SK-N-SH (cell line): ENCODE measurements at regions not wholly inside any gene's neighbourhood (a gene's known extent, or its start where the extent isn't known, plus 50 kb on each side); places are given as distances from the start of the nearest gene placed in this dataset.

Experiments used
- CTCF ChIA-PET: fragments of 300-600, 350-600 bp; formaldehyde crosslinking; extraction: SDS; loops from one replicate; lab custom pipeline; 2021; lab: Yijun Ruan, JAX
- POLR2A ChIA-PET: fragments of 350-600 bp; sonication (Branson Sonifier 250); formaldehyde crosslinking; extraction: SDS; loops from one replicate; lab custom pipeline; 2020; ENCODE audit warnings: antibody characterized with exemption, inconsistent platforms; lab: Yijun Ruan, JAX
- DNase-seq: peaks from one replicate; pipeline ENCODE4 v3.0.0; 2012
- H2AFZ ChIP-seq: fragments of 200-600 bp; sonication (generic); 2 replicates; pipeline ENCODE4 v1.8.1; 2016; ENCODE audit warnings: antibody characterized with exemption, mild to moderate bottlenecking, low read depth
- H3F3A ChIP-seq: fragments of 200-600 bp; sonication (generic); replicated peaks from 2 replicates; pipeline ENCODE3; 2016; ENCODE audit warnings: antibody characterized with exemption, mild to moderate bottlenecking; ENCODE audit not compliant: insufficient read depth
- H3K27ac ChIP-seq, 2 experiments: fragments of 200-500 bp in 1 of 2; fragments of 200-600 bp in 1 of 2; sonication (Bioruptor generic) in 1 of 2; sonication (generic), shearing (Covaris generic) in 1 of 2; 2 replicates each; pipeline versions ENCODE4 v1.5.1 to v1.6.1; 2014 to 2016; ENCODE audit warnings: low read depth in 2 of 2, inconsistent platforms in 1 of 2, low read length in 1 of 2, mild to moderate bottlenecking in 1 of 2, mixed read lengths in 1 of 2
- H3K27me3 ChIP-seq: fragments of 200-600 bp; sonication (generic), shearing (Covaris generic); 2 replicates; pipeline ENCODE4 v1.6.1; 2016; ENCODE audit warnings: mixed run types; ENCODE audit not compliant: insufficient read depth
- H3K36me3 ChIP-seq, 2 experiments: fragments of 200-500 bp in 1 of 2; fragments of 200-600 bp in 1 of 2; sonication (Bioruptor generic) in 1 of 2; sonication (generic) in 1 of 2; replicated peaks in 1 of 2; 2 replicates each; pipeline versions ENCODE3 to v1.5.1; 2014 to 2016; ENCODE audit warnings: low read length in 1 of 2, mild to moderate bottlenecking in 1 of 2; ENCODE audit not compliant: insufficient read depth in 2 of 2, control insufficient read depth in 1 of 2
- H3K4me1 ChIP-seq, 2 experiments: fragments of 200-500 bp in 1 of 2; fragments of 200-600 bp in 1 of 2; sonication (Bioruptor generic) in 1 of 2; sonication (generic), shearing (Covaris generic) in 1 of 2; 2 replicates each; pipeline versions ENCODE4 v1.5.1 to v1.6.1; 2014 to 2016; ENCODE audit warnings: low read depth in 1 of 2, low read length in 1 of 2, mixed run types in 1 of 2; ENCODE audit not compliant: insufficient read depth in 2 of 2, control insufficient read depth in 1 of 2
- H3K4me2 ChIP-seq: fragments of 200-600 bp; sonication (generic), shearing (Covaris generic); 2 replicates; pipeline ENCODE4 v1.6.1; 2017; ENCODE audit warnings: mixed run types
- H3K4me3 ChIP-seq, 2 experiments: fragments of 200-500 bp in 1 of 2; fragments of 200-600 bp in 1 of 2; sonication (Bioruptor generic) in 1 of 2; sonication (generic), shearing (Covaris generic) in 1 of 2; 2 replicates each; pipeline versions ENCODE4 v1.5.1 to v1.8.1; 2014 to 2016; ENCODE audit warnings: low read depth in 2 of 2, inconsistent platforms in 1 of 2, low read length in 1 of 2, mild to moderate bottlenecking in 1 of 2, mixed read lengths in 1 of 2, moderate library complexity in 1 of 2
- H3K79me2 ChIP-seq: fragments of 200-600 bp; sonication (generic); 2 replicates; pipeline ENCODE4 v1.8.1; 2017; ENCODE audit warnings: mild to moderate bottlenecking; ENCODE audit not compliant: insufficient read depth
- H3K9ac ChIP-seq: fragments of 200-600 bp; sonication (generic); 2 replicates; pipeline ENCODE4 v1.6.1; 2017; ENCODE audit warnings: mixed run types
- H3K9me2 ChIP-seq: fragments of 200-600 bp; sonication (generic); 2 replicates; pipeline ENCODE4 v1.6.1; 2017; ENCODE audit warnings: mixed run types
- H3K9me3 ChIP-seq: fragments of 200-600 bp; sonication (generic); 2 replicates; pipeline ENCODE4 v1.6.1; 2017; ENCODE audit warnings: mixed run types, mild to moderate bottlenecking, moderate library complexity
- H4K20me1 ChIP-seq: fragments of 200-600 bp; sonication (generic); 2 replicates; pipeline ENCODE4 v1.6.1; 2017; ENCODE audit warnings: mild to moderate bottlenecking, mixed run types; ENCODE audit not compliant: insufficient read depth
- CHD2 ChIP-seq: fragments of 150-350 bp; IDR thresholded peaks from 2 replicates; pipeline ENCODE4 v1.6.1; 2018; ENCODE audit warnings: low read length; ENCODE audit not compliant: partially characterized antibody
- EP300 ChIP-seq, 2 experiments: IDR thresholded peaks; 2 replicates each; pipeline versions ENCODE4 v1.4.0 to v1.6.1; 2012; ENCODE audit warnings: borderline replicate concordance in 1 of 2, low read depth in 1 of 2, low read length in 1 of 2
- GATA2 ChIP-seq: sonication (generic); formaldehyde crosslinking; IDR thresholded peaks from 2 replicates; pipeline ENCODE4 v1.5.0; 2020; ENCODE audit warnings: mild to moderate bottlenecking, missing genetic modification reagents
- JUND ChIP-seq: IDR thresholded peaks from 2 replicates; pipeline ENCODE4 v1.4.0; 2012
- NFIC ChIP-seq: IDR thresholded peaks from 2 replicates; pipeline ENCODE4 v1.4.0; 2012; ENCODE audit warnings: borderline replicate concordance
- NRF1 ChIP-seq: IDR thresholded peaks from 2 replicates; pipeline ENCODE4 v1.6.1; 2012; ENCODE audit warnings: low read depth, mild to moderate bottlenecking, low read length
- RAD21 ChIP-seq: IDR thresholded peaks from 2 replicates; pipeline ENCODE4 v1.6.1; 2012; ENCODE audit warnings: mild to moderate bottlenecking, low read length
- RFX5 ChIP-seq: IDR thresholded peaks from 2 replicates; pipeline ENCODE4 v1.6.1; 2012; ENCODE audit warnings: mild to moderate bottlenecking, improper control_type of control experiment, low read length
- SMC3 ChIP-seq: IDR thresholded peaks from 2 replicates; pipeline ENCODE4 v1.6.1; 2012; ENCODE audit warnings: low read depth, low read length, improper control_type of control experiment
- TEAD4 ChIP-seq: IDR thresholded peaks from 2 replicates; pipeline ENCODE4 v1.4.0; 2012; ENCODE audit warnings: mild to moderate bottlenecking, borderline replicate concordance; ENCODE audit not compliant: insufficient read depth
- WGBS: methylation state at CpG from one replicate; pipeline ENCODE4 v1.1.6; 2017; ENCODE audit warnings: low lambda C conversion rate; 5-methylcytosine and 5-hydroxymethylcytosine counted together
- TF ChIP-seq, protein P1 (sequence below): IDR thresholded peaks from 2 replicates; pipeline ENCODE4 v1.4.0; 2012; ENCODE audit warnings: low read depth
- TF ChIP-seq, protein P2 (sequence below): IDR thresholded peaks from 2 replicates; pipeline ENCODE4 v1.6.1; 2012; ENCODE audit warnings: mild to moderate bottlenecking, low read depth, low read length, moderate library complexity
- TF ChIP-seq, protein P3 (sequence below): fragments of 200-600 bp; sonication (generic); IDR thresholded peaks from 2 replicates; pipeline ENCODE4 v1.6.1; 2017; ENCODE audit warnings: antibody characterized with exemption, mild to moderate bottlenecking, moderate library complexity

DNA sequence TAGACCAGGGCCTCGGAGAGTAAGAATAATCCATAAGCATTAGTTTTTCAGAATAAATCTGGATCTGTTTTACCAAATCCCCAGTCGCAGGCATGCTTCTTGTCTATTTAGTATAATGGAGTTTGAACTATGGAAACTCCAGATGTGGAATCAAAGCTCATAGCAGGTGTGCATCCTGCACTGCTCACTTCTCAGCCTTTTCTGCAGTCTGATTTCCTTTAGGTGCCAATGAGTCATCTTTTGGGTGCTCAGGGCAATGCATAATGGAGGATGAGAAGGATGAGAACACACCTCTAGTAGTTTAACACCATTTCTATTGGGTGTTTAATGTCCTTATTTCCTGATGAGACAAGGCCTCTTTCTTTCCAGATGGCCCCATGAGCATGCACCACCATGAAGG lies 961.2 kb downstream of the TMEM121 start:
- H3K4me2 ChIP-seq = no peak overlapping the region
- H3K9ac ChIP-seq = no peak overlapping the region
- no peak overlapping the region for H3K4me3 ChIP-seq
- H3K27ac ChIP-seq = no peak overlapping the region
- no peaks in the 10 kb centered on the region for H3F3A ChIP-seq
- H3K9me3 ChIP-seq = no peaks in the 10 kb centered on the region
- no peaks in the 10 kb centered on the region for H3K27me3 ChIP-seq
- H3K36me3 ChIP-seq = peaks cover 37 to 45% of the 10 kb centered on the region in 2 experiments
- no peak overlapping the region for H2AFZ ChIP-seq
- H3K4me1 ChIP-seq = no peaks in the 10 kb centered on the region
- ChIA-PET CTCF (interaction anchor here (1.0 to 1.7 kb wide), 2 partner anchors 21 to 131 kb away, joined by 3 to 4 read pairs; no protein-coding TSS in a partner anchor), POLR2A (no interaction called here)
- peaks cover 11% of the 10 kb centered on the region; the same call in 1 of the 2 replicates for H4K20me1 ChIP-seq
- no peak for TF ChIP-seq CHD2
- TF ChIP-seq, protein P1, sequence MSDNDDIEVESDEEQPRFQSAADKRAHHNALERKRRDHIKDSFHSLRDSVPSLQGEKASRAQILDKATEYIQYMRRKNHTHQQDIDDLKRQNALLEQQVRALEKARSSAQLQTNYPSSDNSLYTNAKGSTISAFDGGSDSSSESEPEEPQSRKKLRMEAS = no peak
- TF ChIP-seq RAD21 = no peak
- TF ChIP-seq GATA2 = no peak
- no peak for TF ChIP-seq NRF1
- TF ChIP-seq JUND = no peak
- TF ChIP-seq TEAD4 = no peak
- no peak for TF ChIP-seq RFX5
- no peak for TF ChIP-seq SMC3
- TF ChIP-seq, protein P2, sequence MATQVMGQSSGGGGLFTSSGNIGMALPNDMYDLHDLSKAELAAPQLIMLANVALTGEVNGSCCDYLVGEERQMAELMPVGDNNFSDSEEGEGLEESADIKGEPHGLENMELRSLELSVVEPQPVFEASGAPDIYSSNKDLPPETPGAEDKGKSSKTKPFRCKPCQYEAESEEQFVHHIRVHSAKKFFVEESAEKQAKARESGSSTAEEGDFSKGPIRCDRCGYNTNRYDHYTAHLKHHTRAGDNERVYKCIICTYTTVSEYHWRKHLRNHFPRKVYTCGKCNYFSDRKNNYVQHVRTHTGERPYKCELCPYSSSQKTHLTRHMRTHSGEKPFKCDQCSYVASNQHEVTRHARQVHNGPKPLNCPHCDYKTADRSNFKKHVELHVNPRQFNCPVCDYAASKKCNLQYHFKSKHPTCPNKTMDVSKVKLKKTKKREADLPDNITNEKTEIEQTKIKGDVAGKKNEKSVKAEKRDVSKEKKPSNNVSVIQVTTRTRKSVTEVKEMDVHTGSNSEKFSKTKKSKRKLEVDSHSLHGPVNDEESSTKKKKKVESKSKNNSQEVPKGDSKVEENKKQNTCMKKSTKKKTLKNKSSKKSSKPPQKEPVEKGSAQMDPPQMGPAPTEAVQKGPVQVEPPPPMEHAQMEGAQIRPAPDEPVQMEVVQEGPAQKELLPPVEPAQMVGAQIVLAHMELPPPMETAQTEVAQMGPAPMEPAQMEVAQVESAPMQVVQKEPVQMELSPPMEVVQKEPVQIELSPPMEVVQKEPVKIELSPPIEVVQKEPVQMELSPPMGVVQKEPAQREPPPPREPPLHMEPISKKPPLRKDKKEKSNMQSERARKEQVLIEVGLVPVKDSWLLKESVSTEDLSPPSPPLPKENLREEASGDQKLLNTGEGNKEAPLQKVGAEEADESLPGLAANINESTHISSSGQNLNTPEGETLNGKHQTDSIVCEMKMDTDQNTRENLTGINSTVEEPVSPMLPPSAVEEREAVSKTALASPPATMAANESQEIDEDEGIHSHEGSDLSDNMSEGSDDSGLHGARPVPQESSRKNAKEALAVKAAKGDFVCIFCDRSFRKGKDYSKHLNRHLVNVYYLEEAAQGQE = no peak
- TF ChIP-seq EP300 (IDR thresholded peaks at IDR 0.05; ENCODE audit: borderline replicate concordance in 1 of 2, low read depth in 1 of 2, low read length in 1 of 2) = no peak
- TF ChIP-seq NFIC = no peak
- peaks cover 38% of the 10 kb centered on the region for H3K79me2 ChIP-seq
- DNase-seq = no peak
- no peaks in the 10 kb centered on the region for H3K9me2 ChIP-seq
- WGBS = 63% methylated on average over 2 of the region's 2 CpGs

DNA sequence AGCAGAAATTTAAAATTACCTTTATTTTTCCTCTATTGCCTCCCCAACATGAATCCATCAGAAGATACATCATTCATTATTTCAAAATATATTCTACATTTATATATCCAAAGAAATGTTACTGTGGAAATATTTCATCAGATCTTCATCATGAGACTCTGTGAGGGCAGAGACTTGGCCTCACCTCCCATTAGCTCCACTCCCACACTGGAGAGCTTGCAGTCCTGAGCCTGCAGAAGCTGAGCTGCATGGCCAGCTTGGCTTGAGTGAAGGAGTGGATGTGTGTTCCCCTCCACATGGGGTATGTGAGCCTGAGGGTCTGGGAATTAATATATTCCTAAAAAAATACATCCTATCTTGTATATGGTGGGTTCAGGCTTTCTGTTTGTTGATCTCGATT lies 961.9 kb downstream of the TMEM121 start:
- Histone ChIP-seq H3F3A (no peaks in the 10 kb centered on the region), H3K4me3 (no peak overlapping the region), H3K9me3 (no peaks in the 10 kb centered on the region), H3K36me3 (peaks cover 40 to 50% of the 10 kb centered on the region in 2 experiments), H4K20me1 (peaks cover 11% of the 10 kb centered on the region; the same call in 1 of the 2 replicates), H3K79me2 (peaks cover 38% of the 10 kb centered on the region), H3K4me2 (no peak overlapping the region), H2AFZ (no peak overlapping the region), H3K27me3 (no peaks in the 10 kb centered on the region), H3K9ac (no peak overlapping the region), H3K27ac (no peak overlapping the region), H3K4me1 (no peaks in the 10 kb centered on the region), H3K9me2 (no peaks in the 10 kb centered on the region)
- CTCF ChIA-PET = interaction anchor here (1.7 kb wide), 1 partner anchor 130 kb away, joined by 4 read pairs; no protein-coding TSS in a partner anchor
- no peak for DNase-seq
- TF ChIP-seq GATA2 = no peak
- TF ChIP-seq, protein P3, sequence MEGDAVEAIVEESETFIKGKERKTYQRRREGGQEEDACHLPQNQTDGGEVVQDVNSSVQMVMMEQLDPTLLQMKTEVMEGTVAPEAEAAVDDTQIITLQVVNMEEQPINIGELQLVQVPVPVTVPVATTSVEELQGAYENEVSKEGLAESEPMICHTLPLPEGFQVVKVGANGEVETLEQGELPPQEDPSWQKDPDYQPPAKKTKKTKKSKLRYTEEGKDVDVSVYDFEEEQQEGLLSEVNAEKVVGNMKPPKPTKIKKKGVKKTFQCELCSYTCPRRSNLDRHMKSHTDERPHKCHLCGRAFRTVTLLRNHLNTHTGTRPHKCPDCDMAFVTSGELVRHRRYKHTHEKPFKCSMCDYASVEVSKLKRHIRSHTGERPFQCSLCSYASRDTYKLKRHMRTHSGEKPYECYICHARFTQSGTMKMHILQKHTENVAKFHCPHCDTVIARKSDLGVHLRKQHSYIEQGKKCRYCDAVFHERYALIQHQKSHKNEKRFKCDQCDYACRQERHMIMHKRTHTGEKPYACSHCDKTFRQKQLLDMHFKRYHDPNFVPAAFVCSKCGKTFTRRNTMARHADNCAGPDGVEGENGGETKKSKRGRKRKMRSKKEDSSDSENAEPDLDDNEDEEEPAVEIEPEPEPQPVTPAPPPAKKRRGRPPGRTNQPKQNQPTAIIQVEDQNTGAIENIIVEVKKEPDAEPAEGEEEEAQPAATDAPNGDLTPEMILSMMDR = no peak
- POLR2A ChIA-PET = no interaction called here
- 35% methylated on average over 1 of the region's 1 CpG for WGBS
